Activated B cell treated with CpG ODN at 0.5 μM for 24 hours (primary cell): ENCODE measurements at regions not wholly inside any gene's neighbourhood (a gene's known extent, or its start where the extent isn't known, plus 50 kb on each side); places are given as distances from the start of the nearest gene placed in this dataset.

Experiments used
- ATAC-seq: fragments of 200-7000 bp; cut with Tn5 transposase; one replicate; pipeline ENCODE4 v1.10.0; 2021; ENCODE audit warnings: low read depth, mild to moderate bottlenecking, moderate library complexity
- CTCF ChIA-PET: fragments of 350-600 bp; sonication (Branson Sonifier 250); formaldehyde crosslinking; loops from one replicate; lab custom pipeline; 2021; ENCODE audit warnings: antibody characterized with exemption; lab: Charles Lee
- POLR2A ChIA-PET: fragments of 350-600 bp; sonication (Branson Sonifier 250); formaldehyde crosslinking; loops from one replicate; lab custom pipeline; 2021; ENCODE audit warnings: antibody characterized with exemption; lab: Charles Lee
- DNase-seq: peaks from one replicate; pipeline ENCODE4 v3.0.0; 2022
- H3K27ac Mint-ChIP-seq: one replicate; pipeline ENCODE4 v1.8.0; 2020; ENCODE audit warnings: mixed read lengths
- H3K27me3 Mint-ChIP-seq: one replicate; pipeline ENCODE4 v1.8.0; 2021; ENCODE audit warnings: mixed read lengths
- H3K36me3 Mint-ChIP-seq: one replicate; pipeline ENCODE4 v1.8.0; 2021; ENCODE audit warnings: low read depth, mixed read lengths
- H3K4me1 Mint-ChIP-seq: one replicate; pipeline ENCODE4 v1.8.0; 2021; ENCODE audit warnings: mixed read lengths
- H3K4me3 Mint-ChIP-seq: one replicate; pipeline ENCODE4 v1.8.0; 2020; ENCODE audit warnings: mild to moderate bottlenecking, mixed read lengths
- H3K9me3 Mint-ChIP-seq: one replicate; pipeline ENCODE4 v1.8.0; 2020; ENCODE audit warnings: mixed read lengths
- intact Hi-C: fragments of 100-400 bp; cut with micrococcal nuclease; formaldehyde crosslinking; loops from one replicate; pipeline ENCODE4 v1.15.1; 2024
- TF ChIP-seq, protein P1 (sequence below): fragments of 200-600 bp; IDR thresholded peaks from one replicate; pipeline ENCODE4 v1.8.0; 2022; ENCODE audit warnings: antibody characterized with exemption, mild to moderate bottlenecking

DNA sequence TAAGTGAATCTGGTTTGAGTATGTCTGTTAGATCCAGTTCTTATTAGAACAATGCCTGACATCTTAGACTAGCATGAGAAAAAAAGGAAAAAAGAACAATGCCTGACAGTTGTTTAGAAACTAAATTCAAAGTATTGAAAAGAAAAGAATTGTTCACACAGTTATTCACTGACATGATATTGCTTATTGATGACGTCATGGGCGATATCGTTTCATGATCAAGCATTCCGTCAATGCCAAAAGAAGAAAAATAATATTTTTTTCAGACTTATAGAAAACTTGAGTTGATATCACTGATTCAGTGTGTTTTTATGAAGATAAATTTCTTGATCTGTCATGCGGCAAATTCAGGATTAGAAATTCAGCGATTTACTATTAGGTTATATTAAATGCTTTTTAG, 196.5 kb upstream of the AGR3 start:
- DNase-seq (no peak), ATAC-seq (no peak)
- ChIA-PET CTCF (no interaction called here), POLR2A (no interaction called here)
- Mint-ChIP-seq H3K4me3 (no peak overlapping the region), H3K36me3 (no peaks in the 10 kb centered on the region), H3K27ac (no peak overlapping the region), H3K4me1 (no peaks in the 10 kb centered on the region), H3K27me3 (no peaks in the 10 kb centered on the region), H3K9me3 (peaks cover 6% of the 10 kb centered on the region)
- intact Hi-C loops: loop anchor here (5.0 kb wide), 1 partner anchor 44 kb away; no protein-coding TSS in a partner anchor
- TF ChIP-seq, protein P1, sequence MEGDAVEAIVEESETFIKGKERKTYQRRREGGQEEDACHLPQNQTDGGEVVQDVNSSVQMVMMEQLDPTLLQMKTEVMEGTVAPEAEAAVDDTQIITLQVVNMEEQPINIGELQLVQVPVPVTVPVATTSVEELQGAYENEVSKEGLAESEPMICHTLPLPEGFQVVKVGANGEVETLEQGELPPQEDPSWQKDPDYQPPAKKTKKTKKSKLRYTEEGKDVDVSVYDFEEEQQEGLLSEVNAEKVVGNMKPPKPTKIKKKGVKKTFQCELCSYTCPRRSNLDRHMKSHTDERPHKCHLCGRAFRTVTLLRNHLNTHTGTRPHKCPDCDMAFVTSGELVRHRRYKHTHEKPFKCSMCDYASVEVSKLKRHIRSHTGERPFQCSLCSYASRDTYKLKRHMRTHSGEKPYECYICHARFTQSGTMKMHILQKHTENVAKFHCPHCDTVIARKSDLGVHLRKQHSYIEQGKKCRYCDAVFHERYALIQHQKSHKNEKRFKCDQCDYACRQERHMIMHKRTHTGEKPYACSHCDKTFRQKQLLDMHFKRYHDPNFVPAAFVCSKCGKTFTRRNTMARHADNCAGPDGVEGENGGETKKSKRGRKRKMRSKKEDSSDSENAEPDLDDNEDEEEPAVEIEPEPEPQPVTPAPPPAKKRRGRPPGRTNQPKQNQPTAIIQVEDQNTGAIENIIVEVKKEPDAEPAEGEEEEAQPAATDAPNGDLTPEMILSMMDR: no peak

DNA sequence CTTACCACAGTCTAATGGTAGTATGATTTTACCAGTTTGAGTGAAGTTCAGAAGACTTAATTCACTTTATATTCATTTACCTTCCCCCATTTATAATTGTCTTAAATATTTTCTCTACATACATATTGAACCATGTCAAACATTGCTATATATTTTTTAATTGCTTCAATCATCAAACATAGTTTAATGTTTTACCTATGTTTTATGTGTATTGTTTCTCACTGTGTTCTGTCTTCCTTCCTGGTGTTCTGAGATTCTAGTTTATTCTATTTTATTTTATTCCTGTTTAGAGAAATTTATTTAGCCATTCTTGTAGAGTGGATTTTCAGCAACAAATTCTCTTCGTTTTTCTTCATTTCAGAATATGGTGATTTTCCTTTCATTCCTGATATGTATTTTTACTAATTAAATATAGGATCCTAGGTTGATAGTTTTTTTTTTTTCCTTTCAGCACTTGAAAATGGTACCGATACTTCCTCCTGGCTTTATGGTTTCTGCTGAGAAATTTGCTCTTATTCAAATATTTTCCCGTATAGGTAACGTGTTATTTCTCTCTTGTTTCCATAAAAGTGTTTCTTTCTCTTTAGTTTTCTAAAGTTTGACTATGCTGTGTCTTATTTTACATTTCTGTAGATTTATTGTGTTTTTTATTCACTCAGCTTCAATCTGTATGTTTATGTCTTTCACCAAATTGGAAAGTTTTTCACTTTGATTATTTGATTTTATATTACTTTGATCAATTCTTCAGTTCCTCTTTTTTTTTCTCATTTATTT, 201.8 kb upstream of the AGR3 start:
- no peak overlapping the region for H3K27ac Mint-ChIP-seq

DNA sequence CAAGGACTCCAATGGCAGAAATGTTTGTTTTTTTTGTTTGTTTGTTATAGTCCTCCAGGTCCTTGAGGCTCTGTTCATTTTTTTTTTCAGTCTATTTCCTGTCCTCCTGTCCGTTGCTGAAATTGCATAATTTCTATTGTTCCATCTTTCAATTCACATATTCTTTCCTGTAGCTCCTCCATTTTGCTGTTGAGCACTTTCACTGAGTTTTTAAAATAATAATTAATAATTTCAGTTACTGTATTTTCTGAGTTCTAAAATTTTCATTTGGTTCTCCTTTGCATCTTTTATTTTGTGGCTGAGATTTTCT, 202.3 kb upstream of the AGR3 start:
- TF ChIP-seq, protein P1: no peak
- H3K36me3 Mint-ChIP-seq: no peaks in the 10 kb centered on the region
- POLR2A ChIA-PET: interaction anchor here (0.7 kb wide), 1 partner anchor 40 kb away, joined by 7 read pairs; no protein-coding TSS in a partner anchor
- no peak overlapping the region for H3K4me3 Mint-ChIP-seq
- no peaks in the 10 kb centered on the region for H3K27me3 Mint-ChIP-seq
- CTCF ChIA-PET: no interaction called here
- peaks cover 3% of the 10 kb centered on the region for H3K9me3 Mint-ChIP-seq
- no peak overlapping the region for H3K27ac Mint-ChIP-seq
- intact Hi-C loops: no loop called here
- ATAC-seq (no peak), DNase-seq (no peak)
- no peaks in the 10 kb centered on the region for H3K4me1 Mint-ChIP-seq

More for the DNA sequence above, 201.8 kb upstream of the AGR3 start:
- H3K4me3 Mint-ChIP-seq: no peak overlapping the region
- TF ChIP-seq, protein P1: no peak
- intact Hi-C loops: no loop called here
- ChIA-PET POLR2A (interaction anchor here (0.7 kb wide), 1 partner anchor 41 kb away, joined by 7 read pairs; no protein-coding TSS in a partner anchor), CTCF (no interaction called here)
- H3K36me3 Mint-ChIP-seq: no peaks in the 10 kb centered on the region
- H3K27me3 Mint-ChIP-seq: no peaks in the 10 kb centered on the region
- H3K9me3 Mint-ChIP-seq: peaks cover 3% of the 10 kb centered on the region
- ATAC-seq (no peak), DNase-seq (no peak)
- no peaks in the 10 kb centered on the region for H3K4me1 Mint-ChIP-seq

DNA sequence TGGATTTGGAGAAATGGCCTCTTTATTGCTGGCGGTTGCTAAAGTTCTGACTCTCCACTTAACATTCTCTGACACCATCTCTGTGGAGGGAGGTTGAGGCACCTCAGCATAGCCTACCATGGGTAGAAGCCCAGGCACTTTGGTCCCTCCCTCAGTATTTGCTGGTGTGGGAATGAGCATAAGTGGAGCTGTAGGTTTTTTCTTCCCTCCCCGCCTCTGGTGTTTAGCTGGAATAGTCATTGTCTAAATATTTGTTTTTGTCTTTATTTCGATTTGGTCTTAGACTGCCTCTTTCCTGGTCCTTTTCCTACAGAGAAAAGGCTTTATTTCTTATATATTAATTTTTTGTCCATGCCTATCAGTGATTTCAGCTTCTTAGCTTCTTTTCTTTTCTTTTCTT, 203.4 kb upstream of the AGR3 start:
- ChIA-PET POLR2A (no interaction called here), CTCF (no interaction called here)
- ATAC-seq (no peak), DNase-seq (no peak)
- intact Hi-C loops: no loop called here
- Mint-ChIP-seq H3K27me3 (no peaks in the 10 kb centered on the region), H3K27ac (no peak overlapping the region), H3K36me3 (no peaks in the 10 kb centered on the region), H3K4me3 (no peak overlapping the region), H3K9me3 (peaks cover 3% of the 10 kb centered on the region), H3K4me1 (no peaks in the 10 kb centered on the region)
- TF ChIP-seq, protein P1: no peak

DNA sequence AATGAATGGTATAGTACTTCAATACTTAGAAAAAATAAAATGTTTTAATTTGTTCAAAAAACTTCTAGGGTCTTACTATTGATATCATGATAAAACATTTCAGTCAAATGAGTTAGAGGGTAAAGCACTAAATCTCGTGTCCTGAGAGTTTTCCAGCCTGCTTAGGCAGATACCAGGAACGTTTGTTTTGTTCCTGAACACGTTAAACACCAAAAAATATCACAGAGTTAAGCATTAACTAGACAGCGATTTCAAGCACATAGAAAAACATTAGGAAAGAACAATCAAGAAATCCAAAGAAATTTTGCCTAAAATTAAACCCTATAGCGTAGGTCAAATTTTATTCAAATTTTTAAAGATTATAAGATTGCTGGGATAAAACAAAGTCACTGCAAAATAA, 204.6 kb upstream of the AGR3 start:
- Mint-ChIP-seq H3K27ac (no peak overlapping the region), H3K4me3 (no peak overlapping the region), H3K27me3 (no peaks in the 10 kb centered on the region), H3K9me3 (no peaks in the 10 kb centered on the region), H3K4me1 (no peaks in the 10 kb centered on the region), H3K36me3 (no peaks in the 10 kb centered on the region)
- TF ChIP-seq, protein P1: no peak
- ATAC-seq (no peak), DNase-seq (no peak)
- POLR2A ChIA-PET: no interaction called here
- intact Hi-C loops: no loop called here
- CTCF ChIA-PET: no interaction called here
